HG03045 (cell line): ENCODE measurements at regions not wholly inside any gene's neighbourhood (a gene's known extent, or its start where the extent isn't known, plus 50 kb on each side); places are given as distances from the start of the nearest gene placed in this dataset.
"Not testable (repeated sequence)": the region's sequence is repeated elsewhere in the genome, so short reads cannot be mapped to it uniquely, and the experiment has no call there.

Experiments used
- ATAC-seq: cut with Tn5 transposase; IDR thresholded peaks from one replicate; pipeline ENCODE4 v1.9.1; 2021; ENCODE audit warnings: mild to moderate bottlenecking, moderate library complexity; ENCODE audit not compliant: unreplicated experiment

DNA sequence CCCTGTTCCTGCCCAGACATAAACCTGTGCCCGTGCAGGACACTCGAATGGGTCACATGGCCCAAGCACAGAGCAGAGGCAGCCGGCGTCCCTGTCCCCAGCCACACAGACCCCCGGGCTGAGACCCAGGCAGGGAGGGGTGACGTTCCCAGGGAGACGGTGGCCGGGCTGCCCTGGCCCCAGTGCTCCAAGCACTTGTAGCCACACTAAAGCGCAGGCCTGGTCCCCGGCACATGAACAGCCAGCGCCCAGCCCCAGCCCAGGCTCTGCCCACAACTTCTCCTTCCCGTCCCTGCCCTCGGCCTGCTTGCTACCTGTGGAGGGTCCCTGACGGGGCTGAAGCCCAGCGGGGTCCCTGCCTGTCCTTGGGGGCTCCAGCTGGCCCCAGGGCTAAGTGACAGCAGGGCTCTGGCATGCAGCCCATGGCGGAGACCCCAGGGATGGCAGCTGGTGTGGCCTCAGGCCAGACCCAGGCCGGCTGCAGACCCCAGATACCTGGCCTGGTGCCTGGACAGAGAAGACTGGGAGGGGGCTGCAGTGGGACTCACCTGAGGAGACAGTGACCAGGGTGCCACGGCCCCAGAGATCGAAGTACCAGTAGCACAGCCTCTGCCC lies 338.4 kb downstream of the TMEM121 start:
- ATAC-seq = no peak

DNA sequence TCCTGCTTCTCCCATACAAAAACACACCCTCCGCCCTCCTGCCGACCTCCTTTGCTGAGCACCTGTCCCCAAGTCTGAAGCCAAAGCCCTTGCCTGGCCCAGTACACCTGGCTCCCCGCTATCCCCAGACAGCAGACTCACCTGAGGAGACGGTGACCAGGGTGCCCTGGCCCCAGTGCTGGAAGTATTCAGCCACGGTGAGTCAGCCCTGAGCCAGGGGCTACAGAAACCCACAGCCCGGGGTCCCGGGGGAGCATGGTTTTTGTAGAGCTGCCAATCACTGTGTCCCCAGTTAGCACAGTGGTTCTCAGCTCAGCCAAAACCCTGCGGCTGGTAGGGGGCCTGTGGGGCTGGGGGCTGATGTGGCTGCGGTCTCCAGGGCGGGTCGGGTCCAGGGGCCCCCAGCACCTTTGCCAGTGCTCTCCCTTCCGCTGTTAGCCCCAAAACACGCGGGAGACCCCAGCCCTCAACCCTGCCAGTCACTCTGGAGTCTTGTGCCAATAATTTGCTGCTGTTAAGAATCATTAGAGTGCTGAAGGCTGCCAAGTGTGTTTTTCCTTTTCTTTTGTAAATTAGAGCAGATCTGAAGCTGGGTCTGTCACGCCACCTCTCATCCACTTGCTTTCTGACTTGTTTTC lies 339.0 kb downstream of the TMEM121 start:
- ATAC-seq = no peak

DNA sequence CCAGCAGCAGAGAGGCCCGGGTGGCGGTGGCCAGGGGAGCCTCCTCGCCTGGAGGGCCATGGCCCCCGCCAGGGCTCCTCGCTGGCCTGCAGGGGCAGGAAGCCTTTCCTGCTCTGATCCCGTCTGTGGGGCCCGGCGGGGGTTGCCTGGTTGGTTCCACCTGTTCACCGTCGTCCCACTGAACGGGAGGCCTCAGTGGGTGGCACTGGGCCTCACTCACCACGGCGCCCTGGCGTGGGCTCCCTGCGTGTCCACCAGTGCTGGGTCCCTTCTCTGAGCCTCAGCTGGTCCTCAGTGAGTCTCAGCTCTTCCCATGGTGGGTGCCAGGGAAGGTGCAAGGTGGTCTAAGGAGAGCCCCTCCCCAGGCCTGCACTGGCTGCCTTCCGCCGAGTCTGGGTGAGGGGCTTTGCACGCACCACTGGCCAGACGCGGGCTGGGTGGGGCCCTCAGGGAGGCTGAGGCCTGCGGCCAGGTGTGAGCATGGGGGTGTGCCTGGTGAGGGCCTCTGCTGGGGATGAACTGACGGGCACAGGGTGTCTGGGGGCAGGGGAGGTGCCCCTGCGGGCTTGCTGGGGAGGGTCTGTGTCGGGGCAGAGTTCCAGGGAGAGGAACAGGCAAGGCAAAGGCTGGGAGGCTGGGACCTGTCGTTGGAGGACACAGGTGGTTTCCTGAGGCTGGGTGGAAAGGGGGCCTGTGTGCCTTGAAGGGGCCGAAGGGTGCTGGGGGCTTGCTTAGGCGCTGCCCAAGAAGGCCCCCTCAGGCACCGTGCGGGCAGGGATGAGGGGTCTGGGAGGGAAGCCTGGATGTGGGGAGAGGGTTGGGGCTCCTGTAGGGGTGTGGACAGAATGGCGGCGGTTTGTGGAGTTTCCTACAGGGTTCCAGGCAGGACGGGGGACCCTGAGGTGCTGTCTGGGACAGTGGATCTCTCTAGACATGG lies 339.8 kb downstream of the TMEM121 start:
- ATAC-seq = no peak

DNA sequence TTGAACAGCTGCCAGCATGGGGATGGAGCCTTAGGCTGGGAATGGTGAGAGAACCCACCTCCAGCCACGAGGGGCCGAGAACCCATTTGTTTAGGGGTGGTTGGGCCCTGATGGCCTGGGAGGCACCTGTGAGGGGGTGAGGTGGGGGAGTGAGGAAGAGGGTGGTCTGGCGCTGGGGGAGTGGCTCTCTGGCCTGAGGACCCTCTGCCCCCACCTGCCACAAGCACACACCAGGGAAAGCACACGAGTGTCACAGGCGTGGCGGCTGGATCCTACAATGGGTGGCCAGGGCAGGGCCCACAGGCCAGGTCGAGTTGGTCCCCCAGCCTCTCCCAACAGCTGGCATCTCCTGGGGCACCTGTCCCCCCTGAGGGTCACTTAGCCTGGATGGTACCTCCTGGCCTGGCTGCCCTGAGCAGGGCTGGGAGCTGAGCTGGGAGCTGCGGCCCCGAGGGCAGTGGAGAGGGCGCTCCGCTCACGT lies 340.5 kb downstream of the TMEM121 start:
- ATAC-seq = no peak

DNA sequence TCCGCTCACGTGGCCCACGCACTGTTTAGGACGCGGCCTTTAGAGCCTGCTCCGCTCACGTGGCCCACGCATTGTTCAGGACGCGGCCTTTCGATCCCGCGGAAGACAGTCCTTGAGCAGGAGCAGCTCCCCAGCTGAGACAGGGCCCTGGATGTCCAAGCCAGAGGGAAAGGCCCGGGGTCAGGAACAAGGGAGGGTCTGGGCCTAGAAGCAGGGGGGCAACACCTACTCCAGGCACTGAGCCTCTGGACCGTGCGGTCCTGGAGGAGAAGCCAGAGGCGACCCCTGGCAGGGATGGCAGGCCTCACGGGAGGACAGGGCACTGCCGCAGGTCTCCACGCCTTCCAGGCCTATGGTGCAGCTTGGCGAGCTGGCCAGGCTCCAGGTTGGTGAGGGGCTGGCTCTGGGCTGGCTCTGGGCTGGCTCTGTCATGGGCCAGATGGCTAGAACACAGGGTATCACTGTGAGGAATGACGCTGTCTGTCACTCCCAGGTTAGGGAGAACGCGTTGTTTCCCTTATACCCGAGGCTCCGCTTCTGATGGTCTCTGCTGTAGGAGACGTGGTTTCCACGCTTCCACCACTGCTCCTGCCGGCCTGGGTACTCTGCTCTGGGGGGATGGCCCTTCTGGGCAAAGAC lies 341.7 kb downstream of the TMEM121 start:
- no peak for ATAC-seq

DNA sequence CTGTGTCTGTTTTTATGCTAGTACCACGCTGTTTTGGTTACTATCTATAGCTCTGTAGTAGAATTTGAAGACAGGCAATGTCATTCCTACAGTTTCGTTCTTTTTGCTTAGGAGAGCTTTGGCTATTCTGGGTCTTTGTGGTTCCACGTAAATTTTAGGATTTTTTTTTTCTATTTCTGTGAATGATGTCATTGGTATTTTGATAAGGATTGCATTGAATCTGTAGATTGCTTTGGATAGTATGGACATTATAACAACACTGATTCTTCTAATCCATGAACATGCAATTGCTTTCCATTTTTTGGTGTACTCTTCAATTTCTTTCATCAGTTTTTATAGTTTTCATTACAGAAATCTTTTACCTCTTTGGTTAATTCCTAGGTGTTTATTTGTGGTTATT lies 345.2 kb downstream of the TMEM121 start:
- no peak for ATAC-seq

DNA sequence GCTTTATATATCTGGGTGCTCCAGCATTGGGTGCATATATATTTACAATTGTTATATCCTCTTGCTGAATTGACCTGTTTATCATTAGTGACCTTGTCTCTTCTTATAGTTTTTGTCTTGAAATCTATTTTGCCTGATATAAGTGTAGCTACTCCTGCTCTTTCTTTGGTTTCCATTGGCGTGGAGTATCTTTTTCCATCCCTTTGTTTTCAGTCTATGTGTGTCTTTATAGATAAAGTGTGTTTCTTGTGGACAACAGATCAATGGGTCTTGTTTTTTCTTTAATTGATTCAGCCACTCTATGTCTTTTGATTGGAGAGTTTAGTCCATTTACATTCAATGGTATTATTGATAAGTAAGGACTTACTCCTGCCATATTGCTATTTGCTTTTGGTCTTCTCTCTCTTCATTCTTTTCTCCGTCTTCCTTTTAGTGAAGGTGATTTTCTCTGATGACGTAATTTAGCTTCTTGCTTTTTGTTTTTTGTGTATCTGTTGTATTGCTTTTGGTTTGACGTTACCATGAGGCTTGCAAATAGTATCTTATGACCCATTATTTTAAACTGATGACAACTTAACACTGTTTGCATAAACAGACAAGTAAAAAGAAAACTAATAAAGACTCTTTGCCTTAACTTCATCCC lies 347.6 kb downstream of the TMEM121 start:
- no peak for ATAC-seq

DNA sequence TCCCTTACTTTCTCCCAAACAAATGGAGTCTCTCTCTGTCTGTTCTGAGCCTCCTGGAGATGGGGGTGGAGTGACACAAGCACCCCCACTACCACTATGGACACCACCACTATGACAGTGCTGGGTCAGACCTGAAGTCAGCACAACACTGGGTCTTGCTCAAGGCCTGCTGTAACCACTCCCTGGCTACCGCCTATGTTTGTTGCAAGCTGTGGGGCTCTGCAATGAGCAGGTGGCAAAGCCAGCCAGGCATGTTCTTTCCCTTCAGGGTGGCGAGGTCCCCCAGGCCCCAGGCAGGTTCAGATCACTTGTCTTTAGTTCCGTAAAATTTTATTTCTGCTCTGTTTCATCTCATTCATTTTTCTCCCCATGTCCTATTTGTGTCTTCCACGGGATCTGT lies 349.8 kb downstream of the TMEM121 start:
- no peak for ATAC-seq

DNA sequence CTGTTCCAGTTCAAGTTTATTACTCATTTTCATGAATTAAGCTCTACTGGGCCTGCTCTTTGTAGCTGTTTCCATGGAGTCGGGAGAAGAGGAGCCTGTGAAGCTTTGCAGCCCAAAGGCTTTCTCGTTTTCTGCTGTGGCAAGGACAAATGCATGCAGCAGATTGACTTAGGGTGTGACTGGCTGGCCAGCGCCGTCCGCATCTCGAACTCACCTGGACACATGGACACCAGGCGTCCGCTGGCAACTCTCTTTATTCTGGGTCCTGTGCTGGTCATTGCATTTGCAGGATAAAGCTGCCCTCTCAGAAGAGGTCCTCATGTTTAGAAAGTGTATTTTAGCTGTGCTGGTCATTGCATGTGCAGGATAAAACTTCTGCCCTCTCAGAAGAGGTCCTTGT lies 350.4 kb downstream of the TMEM121 start:
- ATAC-seq = no peak

DNA sequence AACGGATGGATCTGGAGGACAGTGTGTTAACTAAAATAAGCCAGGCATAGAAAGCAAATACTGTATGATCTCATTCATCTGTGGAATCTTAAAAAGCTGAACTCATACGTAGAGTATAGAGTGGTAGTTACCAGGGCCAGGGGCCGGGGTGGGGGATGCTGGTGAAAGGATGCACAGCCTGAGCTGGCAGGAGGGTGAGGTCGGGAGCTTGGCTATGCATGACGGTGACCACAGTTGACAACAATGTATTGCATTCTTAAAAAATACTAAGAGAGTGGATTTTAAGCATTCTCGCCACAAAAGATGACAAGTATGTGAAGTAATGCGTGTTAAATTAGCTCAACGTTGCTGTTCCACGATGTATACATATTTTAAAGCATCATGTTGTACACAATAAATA lies 351.3 kb downstream of the TMEM121 start:
- no peak for ATAC-seq

DNA sequence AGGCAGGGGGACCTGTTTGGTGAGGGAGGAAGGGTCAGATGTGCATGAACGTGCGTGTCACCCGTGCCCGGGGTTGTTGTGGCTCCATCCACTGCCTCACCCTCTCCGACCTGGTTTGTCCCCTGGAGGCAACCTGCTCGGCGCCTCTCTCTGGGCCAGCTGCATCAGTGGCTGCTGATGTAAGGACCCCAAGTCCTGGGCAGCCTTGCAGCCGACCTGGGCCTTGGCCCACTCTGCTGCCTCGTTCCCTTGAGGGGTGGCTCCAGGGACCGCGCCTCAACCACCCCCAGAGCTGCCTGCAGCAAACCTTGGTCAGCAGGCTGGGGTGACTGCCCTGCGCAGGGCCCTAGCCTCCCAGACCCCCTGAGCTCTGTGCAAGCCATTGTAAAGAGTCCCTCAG lies 351.7 kb downstream of the TMEM121 start:
- ATAC-seq = no peak

DNA sequence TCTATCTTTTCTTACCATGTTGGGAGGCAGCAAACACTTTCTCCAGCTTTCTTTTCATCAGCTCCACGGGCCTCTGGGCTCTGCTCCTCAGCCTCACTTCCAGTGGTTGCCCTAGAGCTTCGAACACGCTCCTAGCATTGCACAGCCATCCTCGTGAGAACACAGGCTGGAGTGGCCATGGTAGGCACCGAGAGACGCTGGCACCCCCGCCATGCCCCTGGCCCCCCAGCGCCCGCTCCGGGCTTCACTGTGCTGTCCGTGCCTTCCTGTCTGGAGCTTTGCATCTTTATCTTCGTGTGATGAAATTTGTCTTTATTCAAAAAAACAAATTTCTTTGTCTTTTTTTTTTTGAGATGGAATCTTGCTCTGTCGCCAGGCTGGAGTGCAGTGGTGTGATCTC lies 352.2 kb downstream of the TMEM121 start:
- no peak for ATAC-seq

DNA sequence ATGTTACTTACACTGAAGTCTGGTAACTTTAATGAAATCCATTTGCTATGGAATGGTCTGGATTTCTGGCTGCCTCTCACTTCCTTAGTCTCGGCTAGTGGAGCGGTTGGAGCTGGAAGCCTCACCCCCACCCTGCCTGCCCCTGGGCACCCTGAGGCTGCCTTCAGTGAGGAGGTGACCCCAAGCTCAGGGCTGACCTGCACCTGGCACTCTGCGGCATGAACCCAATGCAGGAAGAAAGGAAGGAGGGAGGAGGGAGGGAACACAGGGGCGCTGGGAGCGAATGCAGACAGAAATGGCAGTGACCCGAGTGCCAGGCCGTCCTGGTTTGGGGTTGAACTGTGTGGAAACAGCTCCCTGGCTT lies 353.1 kb downstream of the TMEM121 start:
- ATAC-seq = no peak

DNA sequence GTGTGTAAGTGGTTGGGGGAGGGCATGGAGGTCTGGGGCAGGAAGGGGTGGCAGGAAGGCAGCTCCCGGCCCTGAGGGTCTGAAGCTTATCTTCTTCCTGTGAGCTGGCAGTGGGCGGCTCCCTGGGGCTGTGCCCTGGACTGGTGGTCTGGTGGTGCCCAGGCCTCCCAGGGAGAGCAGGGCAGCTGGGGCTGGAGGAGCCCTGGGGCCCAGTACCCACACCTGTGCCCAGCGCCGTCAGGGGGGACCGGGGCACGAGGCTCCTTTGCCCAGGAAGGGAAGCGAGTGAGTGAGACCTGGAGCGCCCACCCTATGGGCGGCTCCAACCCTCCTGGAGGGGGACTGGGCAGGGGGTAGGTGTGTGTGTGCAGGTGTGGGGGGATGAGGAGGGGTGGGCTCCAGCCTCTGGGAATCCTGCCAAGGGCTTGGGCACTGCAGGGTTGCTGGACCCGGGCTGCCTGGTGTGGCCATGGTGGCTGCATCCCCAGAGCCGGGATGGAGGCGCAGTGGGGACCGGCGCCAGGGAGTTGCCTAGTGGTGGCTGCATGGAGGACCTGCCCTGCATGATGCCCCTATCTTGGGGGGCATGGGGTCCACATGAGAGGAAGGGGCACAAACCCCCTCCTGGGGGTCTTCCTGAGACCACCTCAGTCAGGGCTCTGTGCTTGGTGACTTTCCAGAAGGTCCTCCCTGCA lies 353.6 kb downstream of the TMEM121 start:
- no peak for ATAC-seq

DNA sequence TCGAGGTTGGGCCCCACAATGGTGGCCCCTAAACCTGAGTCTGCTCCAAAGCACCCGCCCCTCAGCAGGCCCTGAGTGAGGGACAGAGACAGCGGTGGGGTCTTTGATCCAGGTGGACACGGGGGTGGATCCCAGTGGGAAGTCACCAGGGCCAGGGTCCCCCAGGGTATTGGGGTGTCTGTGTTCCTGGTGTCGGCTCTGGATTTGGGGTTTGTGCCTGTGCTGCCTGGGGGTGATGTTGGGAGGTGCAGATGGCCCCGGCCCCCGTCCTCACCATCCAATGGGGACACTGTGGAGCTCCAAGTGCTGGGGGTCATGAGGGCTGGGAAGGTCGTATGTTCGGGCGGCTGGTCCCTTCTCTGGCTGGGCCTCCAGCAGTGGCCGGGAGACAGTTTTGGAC lies 354.2 kb downstream of the TMEM121 start:
- no peak for ATAC-seq

DNA sequence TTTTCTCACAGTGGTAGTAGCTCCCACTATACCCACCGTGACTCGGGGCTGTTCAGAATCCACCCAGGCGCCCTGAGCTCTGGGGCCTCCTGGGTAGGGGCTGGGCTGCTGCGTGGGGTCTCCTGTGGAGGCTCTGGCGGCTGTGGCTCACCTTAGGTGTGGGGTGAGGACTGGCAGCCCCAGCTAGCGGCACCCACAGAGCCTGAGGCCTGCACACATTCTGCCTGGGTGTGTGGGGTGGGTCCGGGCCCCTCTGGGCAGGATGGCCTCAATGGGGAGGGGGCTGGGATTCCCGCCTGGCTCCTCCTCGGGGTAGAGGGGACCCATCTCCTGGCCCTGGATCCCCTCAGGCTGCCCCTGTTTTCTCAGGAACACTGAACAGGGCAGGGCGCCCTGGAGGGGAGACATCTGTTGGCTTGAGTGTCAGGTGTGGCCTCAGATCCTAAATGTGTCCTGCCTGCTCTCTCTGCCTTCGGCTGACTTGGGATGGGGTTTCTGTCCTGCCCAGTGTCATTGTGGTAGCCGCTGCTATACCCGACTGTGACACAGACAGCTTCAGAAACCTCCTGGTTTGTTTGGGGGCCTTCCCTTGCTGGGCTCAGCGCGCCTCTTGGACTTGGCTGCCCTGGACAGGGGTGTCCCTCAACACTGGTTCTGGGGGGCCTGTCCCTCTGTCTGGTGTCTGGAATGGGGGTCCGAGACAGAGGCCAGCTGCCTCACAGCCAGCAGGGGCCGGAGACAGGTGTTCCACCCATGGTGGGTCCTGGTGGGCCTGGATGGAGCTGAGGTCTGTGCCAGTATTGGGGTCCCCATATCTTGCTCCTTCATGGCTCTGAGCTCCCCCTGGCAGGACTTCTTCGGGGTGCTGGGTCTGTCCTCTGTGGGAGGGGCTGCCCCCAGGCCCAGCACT lies 354.9 kb downstream of the TMEM121 start:
- ATAC-seq = no peak

DNA sequence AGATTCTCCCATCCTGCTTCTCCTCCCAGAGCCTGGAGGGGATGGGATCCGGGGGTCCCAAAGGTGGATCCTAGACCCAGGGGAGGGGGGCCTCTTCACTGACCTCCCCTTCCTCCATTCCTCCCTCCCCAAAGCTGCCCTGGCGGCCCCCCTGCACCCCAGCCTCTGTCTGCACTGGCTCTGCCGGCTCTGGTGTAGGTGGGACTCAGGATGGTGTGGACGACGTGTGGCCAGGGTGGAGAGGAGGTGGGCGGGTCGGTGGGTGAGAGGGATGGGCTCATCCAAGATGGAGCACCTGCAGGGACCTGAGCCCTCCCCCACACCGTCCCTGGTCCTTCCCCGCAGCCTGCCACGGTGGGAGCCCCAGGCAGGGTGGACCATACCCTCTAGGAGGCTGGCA lies 355.6 kb downstream of the TMEM121 start:
- not testable (repeated sequence) for ATAC-seq

DNA sequence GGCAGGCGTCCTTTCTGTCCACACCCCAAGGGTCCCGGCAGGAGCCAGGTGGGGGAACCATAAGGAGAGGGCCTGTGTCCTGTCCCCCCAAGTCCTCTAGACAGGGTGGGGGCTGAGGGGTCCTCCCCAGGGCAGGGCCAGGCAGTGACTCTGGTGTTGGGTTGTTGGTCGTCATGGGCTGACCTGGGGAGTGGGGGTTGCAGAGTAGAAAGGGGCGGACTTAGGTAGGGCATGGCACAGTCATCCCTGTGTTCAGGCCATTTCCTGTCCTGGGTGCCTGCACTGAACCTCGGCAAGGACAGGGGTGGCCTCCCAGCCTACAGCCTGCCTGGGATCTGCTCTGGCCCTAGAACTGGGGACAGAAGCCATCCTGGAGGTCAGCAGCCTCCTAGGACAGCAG lies 356.2 kb downstream of the TMEM121 start:
- ATAC-seq = no peak
